ENCODE measurements at regions not wholly inside any gene's neighbourhood (a gene's known extent, or its start where the extent isn't known, plus 50 kb on each side); places are given as distances from the start of the nearest gene placed in this dataset.

DNA sequence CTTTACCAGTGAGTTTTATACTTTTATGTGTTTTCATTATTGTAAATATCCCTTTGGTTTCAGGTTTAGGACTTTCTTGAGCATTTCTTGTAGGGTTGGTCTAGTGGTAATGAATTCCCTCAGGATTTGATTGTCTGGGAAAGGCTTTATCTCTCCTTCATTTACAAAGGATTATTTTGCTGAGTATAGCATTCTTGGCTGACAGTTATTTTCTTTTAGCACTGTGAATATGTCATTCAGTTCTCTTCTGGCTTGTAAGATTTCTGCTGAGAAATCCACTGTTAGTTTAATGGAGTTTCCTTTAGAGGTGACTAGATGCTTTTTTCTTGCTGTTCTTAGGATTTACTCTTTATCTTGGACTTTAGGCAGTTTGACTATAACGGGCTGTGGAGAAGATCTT lies 373.9 kb downstream of the TSN start:
- TF ChIP-seq, protein P1, sequence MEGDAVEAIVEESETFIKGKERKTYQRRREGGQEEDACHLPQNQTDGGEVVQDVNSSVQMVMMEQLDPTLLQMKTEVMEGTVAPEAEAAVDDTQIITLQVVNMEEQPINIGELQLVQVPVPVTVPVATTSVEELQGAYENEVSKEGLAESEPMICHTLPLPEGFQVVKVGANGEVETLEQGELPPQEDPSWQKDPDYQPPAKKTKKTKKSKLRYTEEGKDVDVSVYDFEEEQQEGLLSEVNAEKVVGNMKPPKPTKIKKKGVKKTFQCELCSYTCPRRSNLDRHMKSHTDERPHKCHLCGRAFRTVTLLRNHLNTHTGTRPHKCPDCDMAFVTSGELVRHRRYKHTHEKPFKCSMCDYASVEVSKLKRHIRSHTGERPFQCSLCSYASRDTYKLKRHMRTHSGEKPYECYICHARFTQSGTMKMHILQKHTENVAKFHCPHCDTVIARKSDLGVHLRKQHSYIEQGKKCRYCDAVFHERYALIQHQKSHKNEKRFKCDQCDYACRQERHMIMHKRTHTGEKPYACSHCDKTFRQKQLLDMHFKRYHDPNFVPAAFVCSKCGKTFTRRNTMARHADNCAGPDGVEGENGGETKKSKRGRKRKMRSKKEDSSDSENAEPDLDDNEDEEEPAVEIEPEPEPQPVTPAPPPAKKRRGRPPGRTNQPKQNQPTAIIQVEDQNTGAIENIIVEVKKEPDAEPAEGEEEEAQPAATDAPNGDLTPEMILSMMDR (IDR thresholded peaks at IDR 0.05): no peak
- no peak for TF ChIP-seq POLR2A (IDR thresholded peaks at IDR 0.05)

All from Peyer's patch (tissue), 4 donors.